SK-N-MC (cell line): ENCODE measurements at regions not wholly inside any gene's neighbourhood (a gene's known extent, or its start where the extent isn't known, plus 50 kb on each side); places are given as distances from the start of the nearest gene placed in this dataset.

ENCODE experiments used
- EZH2 ChIP-seq: fragments of 200-600 bp; sonication (generic); IDR thresholded peaks from one replicate; pipeline ENCODE4 v1.6.1; 2017; ENCODE audit warnings: antibody characterized with exemption
- POLR2AphosphoS5 ChIP-seq: IDR thresholded peaks from 2 replicates; pipeline ENCODE4 v1.6.1; 2012; ENCODE audit warnings: mild to moderate bottlenecking, low read depth, low read length, borderline replicate concordance

DNA sequence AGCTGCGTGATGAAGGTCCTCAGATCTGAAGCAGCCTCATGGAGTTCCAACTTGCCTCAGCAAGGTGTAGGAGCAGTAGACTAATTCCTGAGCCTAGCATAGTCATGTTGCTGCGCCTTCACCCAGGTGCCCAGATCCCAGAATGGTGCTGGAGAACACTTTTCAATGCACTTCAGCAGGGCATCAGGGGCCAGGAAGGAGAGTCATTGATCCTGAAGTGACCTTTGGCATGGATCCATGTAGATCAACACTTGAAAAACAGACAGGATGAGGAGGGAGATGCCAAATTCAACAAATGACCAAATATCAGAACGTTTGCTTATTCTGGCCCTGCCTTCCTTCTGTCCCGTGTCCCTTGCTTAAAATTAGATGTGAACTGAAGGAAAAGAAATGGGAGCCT is 91.9 kb downstream of the LEPR start:
- TF ChIP-seq POLR2AphosphoS5, result no peak
- no peak for TF ChIP-seq EZH2
